ENCODE measurements at regions not wholly inside any gene's neighbourhood (a gene's known extent, or its start where the extent isn't known, plus 50 kb on each side); places are given as distances from the start of the nearest gene placed in this dataset.
A peak's percentile ranks its signal among the peaks of the same experiment; 100 is the strongest.

DNA sequence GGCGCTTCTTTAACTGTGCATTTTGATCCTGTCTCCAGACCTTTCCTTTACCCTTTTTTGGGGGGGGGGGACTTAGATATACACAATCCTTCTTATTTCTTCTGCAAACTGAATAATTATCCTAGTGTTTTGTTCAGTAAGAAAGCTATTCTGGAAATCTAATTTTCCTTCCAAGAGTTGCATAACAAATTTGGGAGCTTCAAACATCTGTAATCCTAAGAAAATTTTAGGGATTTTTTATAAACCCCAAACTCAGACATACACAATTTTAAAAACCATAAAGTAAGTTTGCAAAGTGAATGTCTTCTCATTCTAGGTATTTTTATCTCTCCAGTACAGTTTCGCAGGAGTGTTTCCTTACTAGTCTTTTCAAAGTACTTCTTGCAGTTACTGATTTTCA, 182.7 kb upstream of the E2F7 start:
- Histone ChIP-seq H3K27me3 (ENCODE audit: control insufficient read depth in 3 of 3, insufficient read depth in 3 of 3, low read length in 3 of 3) (no peaks in the 10 kb centered on the region), H3K36me3 (ENCODE audit: control insufficient read depth in 3 of 3, insufficient read depth in 2 of 3, low read depth in 1 of 3, low read length in 3 of 3) (no peaks in the 10 kb centered on the region), H3K27ac (ENCODE audit: low read depth in 1 of 3, low read length in 2 of 3) (no peak overlapping the region), H3K4me1 (ENCODE audit: control insufficient read depth in 3 of 3, insufficient read depth in 2 of 3, low read depth in 1 of 3, low read length in 2 of 3) (no peaks in the 10 kb centered on the region), H3K4me3 (ENCODE audit: low read depth in 1 of 3, low read length in 3 of 3) (no peak overlapping the region), H3K9me3 (ENCODE audit: control insufficient read depth in 2 of 2, insufficient read depth in 1 of 2, low read depth in 1 of 2, low read length in 1 of 2) (no peaks in the 10 kb centered on the region)
- FAIRE-seq (no peak), DNase-seq (no peak)
- WGBS, 3 donors, result 77 to 85% (median 81%) methylated on average over 2 of the region's 2 CpGs

DNA sequence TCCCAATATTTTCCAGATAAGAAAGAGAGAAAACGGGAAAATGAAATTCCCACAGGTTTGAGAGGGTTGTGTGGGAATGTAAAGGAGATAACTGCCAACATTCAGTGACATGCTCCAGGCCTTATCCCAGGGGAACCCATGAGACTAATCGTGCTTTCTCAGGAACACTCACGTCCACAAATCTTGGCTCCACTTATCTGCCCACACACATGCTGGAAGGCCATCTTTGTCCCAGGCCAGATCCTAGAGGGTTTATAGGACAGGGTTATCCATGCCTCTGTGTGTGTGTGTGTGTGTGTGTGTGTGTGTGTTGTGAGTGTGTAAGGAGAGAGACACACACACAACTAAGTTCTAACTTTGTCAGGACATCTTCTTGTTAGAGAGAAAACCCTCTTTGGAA, 182.2 kb upstream of the E2F7 start:
- no peaks in the 10 kb centered on the region for H3K27me3 ChIP-seq (ENCODE audit: control insufficient read depth in 3 of 3, insufficient read depth in 3 of 3, low read length in 3 of 3)
- FAIRE-seq, result no peak
- no peaks in the 10 kb centered on the region for H3K9me3 ChIP-seq (ENCODE audit: control insufficient read depth in 2 of 2, insufficient read depth in 1 of 2, low read depth in 1 of 2, low read length in 1 of 2)
- no peaks in the 10 kb centered on the region for H3K4me1 ChIP-seq (ENCODE audit: control insufficient read depth in 3 of 3, insufficient read depth in 2 of 3, low read depth in 1 of 3, low read length in 2 of 3)
- no peak for DNase-seq
- 61 to 74% (median 73%) methylated on average over 3 of the region's 3 CpGs for WGBS, 3 donors
- no peak overlapping the region for H3K27ac ChIP-seq (ENCODE audit: low read depth in 1 of 3, low read length in 2 of 3)
- no peaks in the 10 kb centered on the region for H3K36me3 ChIP-seq (ENCODE audit: control insufficient read depth in 3 of 3, insufficient read depth in 2 of 3, low read depth in 1 of 3, low read length in 3 of 3)
- no peak overlapping the region for H3K4me3 ChIP-seq (ENCODE audit: low read depth in 1 of 3, low read length in 3 of 3)

DNA sequence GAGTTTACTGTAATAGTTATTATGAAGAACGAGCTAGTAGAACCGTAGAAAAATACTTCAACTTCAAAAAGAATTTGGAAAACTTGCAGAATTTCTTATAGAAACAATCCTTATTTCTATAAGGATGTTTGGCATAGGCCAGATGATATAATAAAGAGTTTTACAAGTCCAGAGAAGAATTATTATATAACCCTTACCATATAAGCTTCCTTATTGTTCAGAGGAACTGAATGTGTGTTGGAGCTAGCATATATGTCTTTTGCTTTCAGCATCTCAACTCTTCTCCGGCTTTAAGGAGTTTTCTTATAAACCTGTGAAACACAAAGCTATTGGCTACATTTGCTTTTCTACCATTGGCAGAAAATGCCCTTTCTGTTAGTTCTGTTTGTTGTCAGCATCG, 178.0 kb upstream of the E2F7 start:
- DNase-seq, result no peak
- Histone ChIP-seq H3K4me1 (ENCODE audit: control insufficient read depth in 3 of 3, insufficient read depth in 2 of 3, low read depth in 1 of 3, low read length in 2 of 3) (no peaks in the 10 kb centered on the region), H3K36me3 (ENCODE audit: control insufficient read depth in 3 of 3, insufficient read depth in 2 of 3, low read depth in 1 of 3, low read length in 3 of 3) (no peaks in the 10 kb centered on the region), H3K27me3 (ENCODE audit: control insufficient read depth in 3 of 3, insufficient read depth in 3 of 3, low read length in 3 of 3) (no peaks in the 10 kb centered on the region), H3K4me3 (ENCODE audit: low read depth in 1 of 3, low read length in 3 of 3) (no peak overlapping the region), H3K27ac (ENCODE audit: low read depth in 1 of 3, low read length in 2 of 3) (no peak overlapping the region), H3K9me3 (ENCODE audit: control insufficient read depth in 2 of 2, insufficient read depth in 1 of 2, low read depth in 1 of 2, low read length in 1 of 2) (no peaks in the 10 kb centered on the region)
- no peak for FAIRE-seq
- 77 to 86% (median 77%) methylated on average over 4 of the region's 4 CpGs for WGBS, 3 donors

DNA sequence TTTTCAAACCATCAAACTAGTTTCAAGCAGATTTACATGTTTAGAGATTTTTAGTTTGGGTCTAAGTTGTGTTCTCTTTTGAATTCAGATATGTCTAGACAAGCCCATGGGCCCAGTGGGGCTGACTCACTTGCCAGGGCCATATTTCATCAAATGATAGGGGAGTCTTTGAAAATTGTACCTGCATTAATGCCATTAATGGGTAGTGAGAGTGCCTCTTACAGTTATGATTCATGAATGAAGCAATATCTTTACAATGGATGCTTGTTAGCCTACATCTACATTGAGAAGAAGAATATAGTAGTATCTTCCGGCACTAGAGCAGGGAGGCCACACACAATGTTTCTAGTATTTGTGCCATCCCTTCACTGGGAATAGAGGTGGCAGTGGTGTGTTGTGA, 174.2 kb upstream of the E2F7 start:
- FAIRE-seq (no peak), DNase-seq (no peak)
- H3K36me3 ChIP-seq (ENCODE audit: control insufficient read depth in 3 of 3, insufficient read depth in 2 of 3, low read depth in 1 of 3, low read length in 3 of 3), result no peaks in the 10 kb centered on the region
- no peaks in the 10 kb centered on the region for H3K27me3 ChIP-seq (ENCODE audit: control insufficient read depth in 3 of 3, insufficient read depth in 3 of 3, low read length in 3 of 3)
- no peaks in the 10 kb centered on the region for H3K4me1 ChIP-seq (ENCODE audit: control insufficient read depth in 3 of 3, insufficient read depth in 2 of 3, low read depth in 1 of 3, low read length in 2 of 3)
- no peaks in the 10 kb centered on the region for H3K9me3 ChIP-seq (ENCODE audit: control insufficient read depth in 2 of 2, insufficient read depth in 1 of 2, low read depth in 1 of 2, low read length in 1 of 2)
- no peak overlapping the region for H3K4me3 ChIP-seq (ENCODE audit: low read depth in 1 of 3, low read length in 3 of 3)
- H3K27ac ChIP-seq (ENCODE audit: low read depth in 1 of 3, low read length in 2 of 3), result no peak overlapping the region
- WGBS, 3 donors, result 95 to 96% (median 96%) methylated on average over 1 of the region's 1 CpG

DNA sequence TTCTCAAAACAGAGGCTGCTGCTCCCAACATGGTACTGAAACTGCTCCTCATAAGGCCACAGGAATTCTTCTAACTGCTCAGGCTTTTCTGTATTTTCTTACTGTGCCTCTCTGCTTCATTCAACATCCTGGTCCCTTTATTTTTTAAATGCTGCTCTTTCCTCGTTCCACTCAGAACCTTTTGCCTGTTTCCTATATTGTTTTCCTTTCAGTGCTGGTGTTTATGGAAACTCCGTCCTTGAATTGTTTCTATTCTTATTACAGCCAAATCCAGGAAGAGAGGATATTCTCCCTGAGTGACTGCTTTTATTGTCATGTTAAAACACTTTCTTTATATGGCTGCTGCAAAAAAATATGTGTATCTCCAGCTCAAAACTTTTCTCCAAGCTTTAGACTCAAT, 173.0 kb upstream of the E2F7 start:
- DNase-seq (no peak), FAIRE-seq (no peak)
- Histone ChIP-seq H3K4me1 (ENCODE audit: control insufficient read depth in 3 of 3, insufficient read depth in 2 of 3, low read depth in 1 of 3, low read length in 2 of 3) (no peaks in the 10 kb centered on the region), H3K4me3 (ENCODE audit: low read depth in 1 of 3, low read length in 3 of 3) (no peak overlapping the region), H3K27me3 (ENCODE audit: control insufficient read depth in 3 of 3, insufficient read depth in 3 of 3, low read length in 3 of 3) (no peaks in the 10 kb centered on the region), H3K9me3 (ENCODE audit: control insufficient read depth in 2 of 2, insufficient read depth in 1 of 2, low read depth in 1 of 2, low read length in 1 of 2) (no peaks in the 10 kb centered on the region), H3K36me3 (ENCODE audit: control insufficient read depth in 3 of 3, insufficient read depth in 2 of 3, low read depth in 1 of 3, low read length in 3 of 3) (no peaks in the 10 kb centered on the region), H3K27ac (ENCODE audit: low read depth in 1 of 3, low read length in 2 of 3) (no peak overlapping the region)
- WGBS, 3 donors, result 42 to 66% (median 54%) methylated on average over 2 of the region's 2 CpGs

DNA sequence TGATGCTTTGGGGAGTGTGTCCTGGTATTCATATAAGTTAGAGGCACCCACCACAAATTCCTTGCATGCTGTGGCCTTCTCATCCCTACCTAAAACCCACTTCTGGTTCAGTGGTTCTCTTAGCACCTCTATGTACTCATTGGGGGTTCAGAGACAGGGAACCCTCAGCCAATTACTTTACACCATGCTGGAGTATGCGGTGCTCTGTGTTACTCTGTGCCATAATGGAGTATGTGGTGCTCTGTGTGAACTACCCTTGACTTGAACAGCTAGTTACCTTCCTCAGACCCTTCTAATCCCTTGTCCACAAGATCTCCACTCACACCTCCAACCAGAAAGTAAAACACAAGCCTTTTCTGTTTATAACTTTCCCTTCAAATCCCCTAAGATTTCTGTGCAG, 172.5 kb upstream of the E2F7 start:
- 92 to 100% (median 94%) methylated on average over 1 of the region's 1 CpG for WGBS, 3 donors
- no peaks in the 10 kb centered on the region for H3K36me3 ChIP-seq (ENCODE audit: control insufficient read depth in 3 of 3, insufficient read depth in 2 of 3, low read depth in 1 of 3, low read length in 3 of 3)
- FAIRE-seq (no peak), DNase-seq (no peak)
- H3K27me3 ChIP-seq (ENCODE audit: control insufficient read depth in 3 of 3, insufficient read depth in 3 of 3, low read length in 3 of 3), result no peaks in the 10 kb centered on the region
- H3K4me1 ChIP-seq (ENCODE audit: control insufficient read depth in 3 of 3, insufficient read depth in 2 of 3, low read depth in 1 of 3, low read length in 2 of 3), result no peaks in the 10 kb centered on the region
- H3K27ac ChIP-seq (ENCODE audit: low read depth in 1 of 3, low read length in 2 of 3), result no peak overlapping the region
- H3K4me3 ChIP-seq (ENCODE audit: low read depth in 1 of 3, low read length in 3 of 3), result no peak overlapping the region
- H3K9me3 ChIP-seq (ENCODE audit: control insufficient read depth in 2 of 2, insufficient read depth in 1 of 2, low read depth in 1 of 2, low read length in 1 of 2), result no peaks in the 10 kb centered on the region

DNA sequence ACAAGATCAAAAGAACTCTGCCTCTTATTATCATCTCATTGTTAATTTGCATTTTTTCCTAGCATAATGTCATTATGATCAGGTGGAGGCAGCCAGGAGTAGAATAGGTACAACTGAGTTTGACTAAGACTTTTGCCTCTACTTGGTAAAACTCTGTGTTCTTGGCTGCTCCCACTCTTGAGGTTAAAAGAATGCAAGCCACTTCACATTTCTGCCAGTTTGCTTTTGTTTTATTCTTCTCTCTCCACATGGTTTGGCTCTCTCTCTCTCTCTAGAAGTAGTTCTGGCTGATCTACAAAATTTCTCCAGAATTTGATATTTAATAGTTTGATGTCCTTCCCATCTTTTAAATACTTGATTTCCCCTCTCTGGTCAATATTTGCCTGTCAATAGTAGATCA, 170.7 kb upstream of the E2F7 start:
- Histone ChIP-seq H3K4me1 (ENCODE audit: control insufficient read depth in 3 of 3, insufficient read depth in 2 of 3, low read depth in 1 of 3, low read length in 2 of 3) (peaks cover 0 to 5% (median 2%) of the 10 kb centered on the region in 3 donors), H3K27me3 (ENCODE audit: control insufficient read depth in 3 of 3, insufficient read depth in 3 of 3, low read length in 3 of 3) (no peaks in the 10 kb centered on the region), H3K4me3 (ENCODE audit: low read depth in 1 of 3, low read length in 3 of 3) (no peak overlapping the region), H3K9me3 (ENCODE audit: control insufficient read depth in 2 of 2, insufficient read depth in 1 of 2, low read depth in 1 of 2, low read length in 1 of 2) (no peaks in the 10 kb centered on the region), H3K27ac (ENCODE audit: low read depth in 1 of 3, low read length in 2 of 3) (no peak overlapping the region), H3K36me3 (ENCODE audit: control insufficient read depth in 3 of 3, insufficient read depth in 2 of 3, low read depth in 1 of 3, low read length in 3 of 3) (no peaks in the 10 kb centered on the region)
- DNase-seq, result no peak
- no peak for FAIRE-seq

DNA sequence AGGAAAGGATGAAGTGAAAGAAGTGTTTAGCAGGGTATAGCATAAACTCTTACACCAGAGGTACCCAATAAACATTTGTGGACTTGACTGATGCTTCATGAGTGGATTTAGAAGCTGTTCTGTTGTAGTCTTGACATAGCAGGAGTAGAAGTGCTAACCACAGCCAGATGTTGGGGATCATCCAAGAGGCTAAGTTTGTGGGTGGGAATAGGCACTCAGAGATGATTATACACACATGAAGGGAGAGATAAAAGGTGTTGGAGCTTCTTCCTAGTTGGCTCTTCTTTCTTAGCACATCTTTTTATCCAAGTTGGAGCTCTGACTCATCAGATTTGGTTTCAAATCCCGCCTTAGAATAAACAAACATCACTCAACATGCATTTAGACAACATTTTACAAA, 166.7 kb upstream of the E2F7 start:
- DNase-seq, result no peak
- no peaks in the 10 kb centered on the region for H3K9me3 ChIP-seq (ENCODE audit: control insufficient read depth in 2 of 2, insufficient read depth in 1 of 2, low read depth in 1 of 2, low read length in 1 of 2)
- no peak overlapping the region for H3K27ac ChIP-seq (ENCODE audit: low read depth in 1 of 3, low read length in 2 of 3)
- no peaks in the 10 kb centered on the region for H3K27me3 ChIP-seq (ENCODE audit: control insufficient read depth in 3 of 3, insufficient read depth in 3 of 3, low read length in 3 of 3)
- no peaks in the 10 kb centered on the region for H3K36me3 ChIP-seq (ENCODE audit: control insufficient read depth in 3 of 3, insufficient read depth in 2 of 3, low read depth in 1 of 3, low read length in 3 of 3)
- WGBS, 3 donors, result 57 to 83% (median 67%) methylated on average over 1 of the region's 1 CpG
- FAIRE-seq, result no peak
- no peak overlapping the region for H3K4me3 ChIP-seq (ENCODE audit: low read depth in 1 of 3, low read length in 3 of 3)
- H3K4me1 ChIP-seq (ENCODE audit: control insufficient read depth in 3 of 3, insufficient read depth in 2 of 3, low read depth in 1 of 3, low read length in 2 of 3), result peaks cover 0 to 7% (median 2%) of the 10 kb centered on the region in 3 donors

DNA sequence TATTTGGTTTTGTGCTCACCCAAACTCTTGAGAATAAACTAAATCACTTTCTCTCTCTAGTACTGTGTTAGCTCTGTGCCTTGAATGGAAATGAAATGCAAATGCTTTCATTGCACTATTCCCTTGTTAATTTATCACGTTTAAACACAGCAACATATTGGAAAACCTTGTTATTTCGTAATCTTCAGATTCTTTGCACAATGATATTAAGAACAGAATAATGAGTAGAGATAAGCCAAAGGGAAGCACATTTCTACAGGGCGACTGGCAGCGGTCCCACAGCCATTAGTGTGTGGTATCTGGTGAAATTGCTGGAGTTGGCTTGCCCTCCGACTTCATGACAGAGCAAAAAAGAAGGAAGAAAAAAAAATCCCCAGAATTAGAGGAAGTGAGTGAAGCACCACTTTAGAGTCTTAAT, 166.1 kb upstream of the E2F7 start:
- H3K27me3 ChIP-seq (ENCODE audit: control insufficient read depth in 3 of 3, insufficient read depth in 3 of 3, low read length in 3 of 3), result no peaks in the 10 kb centered on the region
- no peaks in the 10 kb centered on the region for H3K36me3 ChIP-seq (ENCODE audit: control insufficient read depth in 3 of 3, insufficient read depth in 2 of 3, low read depth in 1 of 3, low read length in 3 of 3)
- peak; percentile 15 to 71 for DNase-seq
- H3K4me1 ChIP-seq (ENCODE audit: control insufficient read depth in 3 of 3, insufficient read depth in 2 of 3, low read depth in 1 of 3, low read length in 2 of 3), result peaks cover 0 to 7% (median 2%) of the 10 kb centered on the region in 3 donors
- WGBS, 3 donors, result 6 to 14% (median 10%) methylated on average over 5 of the region's 5 CpGs
- no peak overlapping the region for H3K4me3 ChIP-seq (ENCODE audit: low read depth in 1 of 3, low read length in 3 of 3)
- no peak overlapping the region for H3K27ac ChIP-seq (ENCODE audit: low read depth in 1 of 3, low read length in 2 of 3)
- FAIRE-seq, result peak; percentile 5
- no peaks in the 10 kb centered on the region for H3K9me3 ChIP-seq (ENCODE audit: control insufficient read depth in 2 of 2, insufficient read depth in 1 of 2, low read depth in 1 of 2, low read length in 1 of 2)
